Loucy (cell line): ENCODE measurements at regions not wholly inside any gene's neighbourhood (a gene's known extent, or its start where the extent isn't known, plus 50 kb on each side); places are given as distances from the start of the nearest gene placed in this dataset.

Source experiments
- CTCF ChIP-seq: fragments of 200-600 bp; sonication (generic); conservative IDR thresholded peaks from 2 replicates; pipeline ENCODE4 v1.5.1; 2014; ENCODE audit warnings: mild to moderate bottlenecking, antibody characterized with exemption, low read length
- EZH2phosphoT487 ChIP-seq: fragments of 200-600 bp; IDR thresholded peaks from 2 replicates; pipeline ENCODE4 v1.6.1; 2018; ENCODE audit warnings: antibody characterized with exemption, mild to moderate bottlenecking, moderate library complexity, borderline replicate concordance

- TF ChIP-seq CTCF, result no peak
- TF ChIP-seq EZH2phosphoT487, result no peak
Measured at GRCh38 chr4:26083987-26084386, 170.0 kb downstream of the SMIM20 start.
